B cell (primary cell): ENCODE measurements at regions not wholly inside any gene's neighbourhood (a gene's known extent, or its start where the extent isn't known, plus 50 kb on each side); places are given as distances from the start of the nearest gene placed in this dataset.

Experiments used
- CTCF ChIP-seq: fragments of 200-600 bp; IDR thresholded peaks from one replicate; pipeline ENCODE4 v1.8.0; 2022; ENCODE audit warnings: antibody characterized with exemption, mild to moderate bottlenecking
- EZH2 ChIP-seq: IDR thresholded peaks from 2 replicates; pipeline ENCODE4 v1.6.1; 2012; ENCODE audit warnings: borderline replicate concordance, low read depth, mild to moderate bottlenecking, moderate library complexity, low read length; ENCODE audit not compliant: insufficient read depth, poor library complexity, severe bottlenecking

- no peak for TF ChIP-seq CTCF
- no peak for TF ChIP-seq EZH2
Measured at GRCh38 chr18:73549236-73549635, 598.4 kb downstream of the FBXO15 start.
